ENCODE measurements at regions not wholly inside any gene's neighbourhood (a gene's known extent, or its start where the extent isn't known, plus 50 kb on each side); places are given as distances from the start of the nearest gene placed in this dataset.

- DNase-seq, result no peak
These were observed 67.9 kb upstream of the CCDC54 start for GRCh38 chr3:107309312-107309711.

GRCh38 chr3:107313711-107314110 is 63.5 kb upstream of the CCDC54 start:
- DNase-seq, result no peak

- DNase-seq, result no peak
These were observed 62.1 kb upstream of the CCDC54 start for GRCh38 chr3:107315141-107315540.

GRCh38 chr3:107323723-107324122 is 53.5 kb upstream of the CCDC54 start:
- no peak for DNase-seq

- DNase-seq, result no peak
These were observed 51.8 kb upstream of the CCDC54 start for GRCh38 chr3:107325446-107325845.

All from SW 1271 (cell line).